Keratinocyte (primary cell): ENCODE measurements at regions not wholly inside any gene's neighbourhood (a gene's known extent, or its start where the extent isn't known, plus 50 kb on each side); places are given as distances from the start of the nearest gene placed in this dataset.

ENCODE experiments used
- DNase-seq: peaks from one replicate; pipeline ENCODE4 v3.0.0-alpha.2; 2011; ENCODE audit warnings: low read depth, missing footprints, low spot score
- FAIRE-seq: peaks from 2 replicates; lab custom pipeline; 2011; peaks lifted over from hg19 to GRCh38; lab: Jason Lieb, UNC
- H2AFZ ChIP-seq: 2 replicates; pipeline ENCODE4 v1.6.0; 2012; ENCODE audit warnings: low read length, control low read depth, inconsistent platforms; ENCODE audit not compliant: control insufficient read depth
- H3K27ac ChIP-seq: 2 replicates; pipeline ENCODE4 v1.5.1; 2011; ENCODE audit warnings: low read length; ENCODE audit not compliant: control insufficient read depth, insufficient read depth
- H3K27me3 ChIP-seq: 3 replicates; pipeline ENCODE4 v1.6.0; 2011; ENCODE audit warnings: low read length; ENCODE audit not compliant: control insufficient read depth, insufficient read depth; ENCODE audit errors: extremely low read depth
- H3K36me3 ChIP-seq, 2 experiments: 2 replicates in 1 of 2; 3 replicates in 1 of 2; pipeline ENCODE4 v1.5.1; 2011; ENCODE audit warnings: low read length in 2 of 2, mild to moderate bottlenecking in 1 of 2; ENCODE audit not compliant: control insufficient read depth in 2 of 2, insufficient read depth in 2 of 2; ENCODE audit errors: extremely low read depth in 1 of 2
- H3K4me1 ChIP-seq: 3 replicates; pipeline ENCODE4 v1.5.1; 2011; ENCODE audit warnings: low read length; ENCODE audit not compliant: control insufficient read depth, insufficient read depth; ENCODE audit errors: extremely low read depth
- H3K4me2 ChIP-seq: 3 replicates; pipeline ENCODE4 v1.6.0; 2011; ENCODE audit warnings: low read depth, low read length; ENCODE audit not compliant: control insufficient read depth, insufficient read depth; ENCODE audit errors: extremely low read depth
- H3K4me3 ChIP-seq, 3 experiments: fragments of 200-600 bp in 1 of 3; sonication (generic) in 1 of 3; 2 replicates in 2 of 3; 3 replicates in 1 of 3; pipeline ENCODE4 v1.5.1; 2011 to 2016; ENCODE audit warnings: low read length in 3 of 3, mild to moderate bottlenecking in 3 of 3, control low read depth in 2 of 3, inconsistent platforms in 1 of 3, low read depth in 1 of 3, mixed read lengths in 1 of 3, mixed run types in 1 of 3, moderate library complexity in 1 of 3; ENCODE audit not compliant: control insufficient read depth in 2 of 3, insufficient read depth in 2 of 3; ENCODE audit errors: extremely low read depth in 1 of 3
- H3K79me2 ChIP-seq: 2 replicates; pipeline ENCODE4 v1.6.0; 2012; ENCODE audit warnings: low read length; ENCODE audit not compliant: control insufficient read depth, insufficient read depth
- H3K9ac ChIP-seq: 3 replicates; pipeline ENCODE4 v1.6.0; 2011; ENCODE audit warnings: low read length; ENCODE audit not compliant: control insufficient read depth, insufficient read depth; ENCODE audit errors: extremely low read depth
- H3K9me1 ChIP-seq: 3 replicates; pipeline ENCODE4 v1.6.0; 2011; ENCODE audit warnings: low read length; ENCODE audit not compliant: control insufficient read depth, insufficient read depth; ENCODE audit errors: extremely low read depth
- H3K9me3 ChIP-seq: 2 replicates; pipeline ENCODE4 v1.5.1; 2012; ENCODE audit warnings: low read depth, low read length; ENCODE audit not compliant: control insufficient read depth
- H4K20me1 ChIP-seq: 3 replicates; pipeline ENCODE4 v1.6.0; 2011; ENCODE audit warnings: low read length; ENCODE audit not compliant: control insufficient read depth, insufficient read depth; ENCODE audit errors: extremely low read depth
- EZH2 ChIP-seq: IDR thresholded peaks from one replicate; pipeline ENCODE4 v1.6.1; 2012; ENCODE audit warnings: inconsistent platforms, mild to moderate bottlenecking, low read length, moderate library complexity
- dilution Hi-C: fragments of 300-500 bp; cut with MboI; formaldehyde crosslinking; loops from one replicate; pipeline ENCODE4 v1.7.0; 2020; ENCODE audit warnings: low sequenced_read_pairs; ENCODE audit not compliant: extremely low pct_ligation_motif_present
- TF ChIP-seq, protein P1 (sequence below), 3 experiments: IDR thresholded peaks in 1 of 3; conservative IDR thresholded peaks in 1 of 3; optimal IDR thresholded peaks in 1 of 3; 2 replicates in 2 of 3; 3 replicates in 1 of 3; pipeline versions ENCODE3 to v1.5.1; 2011; ENCODE audit warnings: low read length in 3 of 3, mild to moderate bottlenecking in 3 of 3, moderate library complexity in 2 of 3, control low read depth in 1 of 3, inconsistent platforms in 1 of 3; ENCODE audit not compliant: insufficient read depth in 2 of 3; ENCODE audit errors: extremely low read depth in 1 of 3

GRCh38 chr7:156058248-156058647 lies 246.0 kb upstream of the SHH start:
- dilution Hi-C loops = no loop called here
- no peak for DNase-seq
- no peak overlapping the region for H3K9ac ChIP-seq
- no peaks in the 10 kb centered on the region for H3K79me2 ChIP-seq
- no peak for FAIRE-seq
- no peaks in the 10 kb centered on the region for H3K36me3 ChIP-seq
- H2AFZ ChIP-seq = no peak overlapping the region
- TF ChIP-seq, protein P1, sequence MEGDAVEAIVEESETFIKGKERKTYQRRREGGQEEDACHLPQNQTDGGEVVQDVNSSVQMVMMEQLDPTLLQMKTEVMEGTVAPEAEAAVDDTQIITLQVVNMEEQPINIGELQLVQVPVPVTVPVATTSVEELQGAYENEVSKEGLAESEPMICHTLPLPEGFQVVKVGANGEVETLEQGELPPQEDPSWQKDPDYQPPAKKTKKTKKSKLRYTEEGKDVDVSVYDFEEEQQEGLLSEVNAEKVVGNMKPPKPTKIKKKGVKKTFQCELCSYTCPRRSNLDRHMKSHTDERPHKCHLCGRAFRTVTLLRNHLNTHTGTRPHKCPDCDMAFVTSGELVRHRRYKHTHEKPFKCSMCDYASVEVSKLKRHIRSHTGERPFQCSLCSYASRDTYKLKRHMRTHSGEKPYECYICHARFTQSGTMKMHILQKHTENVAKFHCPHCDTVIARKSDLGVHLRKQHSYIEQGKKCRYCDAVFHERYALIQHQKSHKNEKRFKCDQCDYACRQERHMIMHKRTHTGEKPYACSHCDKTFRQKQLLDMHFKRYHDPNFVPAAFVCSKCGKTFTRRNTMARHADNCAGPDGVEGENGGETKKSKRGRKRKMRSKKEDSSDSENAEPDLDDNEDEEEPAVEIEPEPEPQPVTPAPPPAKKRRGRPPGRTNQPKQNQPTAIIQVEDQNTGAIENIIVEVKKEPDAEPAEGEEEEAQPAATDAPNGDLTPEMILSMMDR (optimal IDR thresholded peaks at IDR 0.05 in 1 of 3, IDR thresholded peaks at IDR 0.05 in 1 of 3, conservative IDR thresholded peaks at IDR 0.05 in 1 of 3; ENCODE audit: extremely low read depth in 1 of 3, insufficient read depth in 2 of 3, low read length in 3 of 3) = no peak
- TF ChIP-seq EZH2 = no peak
- H3K27me3 ChIP-seq = no peaks in the 10 kb centered on the region
- no peak overlapping the region for H3K4me3 ChIP-seq
- H4K20me1 ChIP-seq = no peaks in the 10 kb centered on the region
- no peaks in the 10 kb centered on the region for H3K9me1 ChIP-seq
- H3K4me2 ChIP-seq = no peak overlapping the region
- H3K27ac ChIP-seq = no peak overlapping the region
- H3K9me3 ChIP-seq = peaks cover 20% of the 10 kb centered on the region
- H3K4me1 ChIP-seq = no peaks in the 10 kb centered on the region

GRCh38 chr7:156056534-156056933 lies 244.3 kb upstream of the SHH start:
- Histone ChIP-seq H3K9me1 (no peaks in the 10 kb centered on the region), H3K9me3 (peaks cover 17% of the 10 kb centered on the region), H4K20me1 (no peaks in the 10 kb centered on the region), H3K4me1 (no peaks in the 10 kb centered on the region), H3K4me3 (no peak overlapping the region), H3K79me2 (no peaks in the 10 kb centered on the region), H3K27ac (no peak overlapping the region), H3K9ac (no peak overlapping the region), H3K36me3 (no peaks in the 10 kb centered on the region), H2AFZ (no peak overlapping the region), H3K4me2 (no peak overlapping the region), H3K27me3 (no peaks in the 10 kb centered on the region)
- no peak for FAIRE-seq
- TF ChIP-seq, protein P1 (optimal IDR thresholded peaks at IDR 0.05 in 1 of 3, IDR thresholded peaks at IDR 0.05 in 1 of 3, conservative IDR thresholded peaks at IDR 0.05 in 1 of 3; ENCODE audit: extremely low read depth in 1 of 3, insufficient read depth in 2 of 3, low read length in 3 of 3) = no peak
- TF ChIP-seq EZH2 = no peak
- dilution Hi-C loops = no loop called here
- no peak for DNase-seq
